Cerebellar cortex (tissue), 1 donor: ENCODE measurements at regions not wholly inside any gene's neighbourhood (a gene's known extent, or its start where the extent isn't known, plus 50 kb on each side); places are given as distances from the start of the nearest gene placed in this dataset.
"Not testable (repeated sequence)": the region's sequence is repeated elsewhere in the genome, so short reads cannot be mapped to it uniquely, and the experiment has no call there.

Experiments used
- DNase-seq: peaks from one replicate; pipeline ENCODE4 v3.0.0-alpha.2; 2015; ENCODE audit warnings: low spot score

DNA sequence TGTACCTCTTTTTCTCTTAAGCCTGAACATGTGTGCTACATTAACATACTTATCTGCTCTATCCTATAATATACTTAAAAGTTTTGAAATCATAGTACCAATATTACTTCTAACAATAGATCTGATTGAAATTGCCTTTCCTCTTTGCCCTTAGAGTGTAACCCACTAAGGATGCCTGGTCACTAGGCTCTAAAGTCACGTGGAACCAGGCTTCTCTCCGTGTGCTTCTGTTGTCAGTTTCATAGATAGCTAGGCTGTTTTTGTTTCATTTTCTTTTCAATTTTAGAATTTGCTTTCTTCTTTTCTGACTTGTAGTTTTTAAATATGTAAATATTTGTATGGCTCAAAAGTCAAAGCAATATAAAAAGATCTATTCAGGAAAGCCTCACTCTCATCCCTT, 100.5 kb upstream of the PZP start:
- DNase-seq: not testable (repeated sequence)

DNA sequence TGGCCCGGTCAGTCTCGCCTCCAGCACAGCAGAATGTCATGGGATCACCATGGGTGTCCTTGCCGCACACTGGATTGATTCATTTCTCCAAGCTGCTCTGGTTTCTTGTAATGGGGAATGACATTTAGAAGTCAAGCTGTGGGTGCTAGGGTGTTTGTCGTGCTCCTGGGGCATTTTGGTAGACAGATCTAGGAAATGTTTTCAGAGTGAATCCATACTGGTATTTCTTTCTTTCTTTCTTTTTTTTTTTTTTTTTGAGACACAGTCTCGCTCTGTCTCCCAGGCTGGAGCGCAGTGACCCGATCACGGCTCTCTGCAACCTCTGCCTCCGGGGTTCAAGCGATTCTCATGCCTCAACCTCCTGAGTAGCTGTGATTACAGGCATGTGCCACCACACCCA, 100.0 kb upstream of the PZP start:
- DNase-seq: not testable (repeated sequence)

DNA sequence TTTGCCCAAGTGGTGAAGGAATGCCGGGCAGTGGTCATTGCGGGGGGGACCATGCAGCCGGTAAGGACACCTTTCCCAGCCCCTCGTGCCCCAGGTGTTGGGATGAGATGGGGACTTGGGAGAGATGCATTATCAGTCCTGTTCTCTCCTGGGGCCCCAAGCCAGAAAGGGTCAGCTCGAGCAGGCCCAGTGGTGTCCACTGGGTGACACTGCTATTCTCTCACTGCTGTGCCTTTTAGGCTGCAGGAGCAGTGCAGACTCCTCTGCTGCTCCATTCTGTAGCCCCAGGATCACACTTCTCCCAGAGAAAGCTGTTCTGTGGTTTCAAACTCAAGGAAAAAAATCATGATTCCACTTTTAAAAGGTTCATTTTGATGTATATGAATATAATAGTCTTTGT, 99.1 kb upstream of the PZP start:
- DNase-seq: not testable (repeated sequence)

DNA sequence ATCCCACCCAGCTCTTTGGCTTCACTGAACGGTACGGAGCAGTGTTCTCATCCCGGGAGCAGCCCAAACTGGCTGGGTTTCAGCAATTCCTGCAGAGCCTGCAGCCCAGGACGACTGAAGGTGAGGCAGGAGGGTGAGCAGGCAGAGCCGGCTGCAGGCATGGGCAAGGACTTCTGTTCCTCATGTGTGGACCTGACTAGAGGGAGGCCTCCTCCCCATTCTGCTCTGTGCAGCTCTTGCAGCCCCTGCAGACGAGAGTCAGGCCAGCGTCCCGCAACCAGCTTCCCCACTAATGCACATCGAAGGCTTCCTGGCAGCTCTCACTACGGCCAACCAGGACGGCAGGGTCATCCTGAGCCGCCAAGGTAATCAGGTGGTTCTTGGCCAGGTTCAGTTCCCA, 97.8 kb upstream of the PZP start:
- not testable (repeated sequence) for DNase-seq

DNA sequence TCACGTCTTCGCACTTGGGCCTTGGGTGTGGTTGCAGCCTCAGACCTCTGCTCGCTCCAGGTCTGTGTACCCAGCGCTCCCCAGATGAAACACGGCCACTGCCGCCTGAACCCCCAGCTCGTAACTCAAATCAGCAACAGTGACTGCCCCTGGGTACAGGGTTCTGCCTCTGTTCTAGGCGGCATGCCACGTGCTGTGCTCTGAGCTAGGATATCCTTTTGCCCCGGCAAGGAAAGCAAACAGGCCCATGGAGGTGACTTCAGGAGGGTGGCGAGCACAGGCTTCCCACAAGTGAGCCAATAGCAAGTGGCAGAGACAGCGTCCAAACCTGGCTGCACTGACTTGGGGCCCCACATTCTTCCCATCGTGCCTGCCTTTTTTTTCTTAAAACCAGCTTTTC, 96.3 kb upstream of the PZP start:
- not testable (repeated sequence) for DNase-seq

DNA sequence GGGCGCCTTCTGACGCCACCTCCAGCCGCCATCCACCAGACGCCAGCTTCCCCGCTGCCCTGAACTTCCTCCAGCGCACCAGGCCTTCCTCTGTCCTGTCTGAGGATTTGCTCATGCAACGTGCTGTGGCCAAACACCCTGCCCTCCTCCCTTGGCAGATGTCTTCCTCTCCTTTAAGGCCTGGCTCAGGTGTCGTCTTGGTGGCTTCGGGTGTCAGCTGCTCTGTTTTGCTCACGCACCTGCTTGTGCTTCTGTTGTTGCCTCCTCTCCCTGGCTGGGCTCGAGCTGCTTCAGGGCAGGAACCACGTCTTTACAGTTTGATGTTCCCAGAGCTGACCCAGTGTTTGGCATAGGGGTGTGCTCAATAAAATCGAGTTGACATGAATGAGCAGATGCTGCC, 87.7 kb upstream of the PZP start:
- DNase-seq: not testable (repeated sequence)

DNA sequence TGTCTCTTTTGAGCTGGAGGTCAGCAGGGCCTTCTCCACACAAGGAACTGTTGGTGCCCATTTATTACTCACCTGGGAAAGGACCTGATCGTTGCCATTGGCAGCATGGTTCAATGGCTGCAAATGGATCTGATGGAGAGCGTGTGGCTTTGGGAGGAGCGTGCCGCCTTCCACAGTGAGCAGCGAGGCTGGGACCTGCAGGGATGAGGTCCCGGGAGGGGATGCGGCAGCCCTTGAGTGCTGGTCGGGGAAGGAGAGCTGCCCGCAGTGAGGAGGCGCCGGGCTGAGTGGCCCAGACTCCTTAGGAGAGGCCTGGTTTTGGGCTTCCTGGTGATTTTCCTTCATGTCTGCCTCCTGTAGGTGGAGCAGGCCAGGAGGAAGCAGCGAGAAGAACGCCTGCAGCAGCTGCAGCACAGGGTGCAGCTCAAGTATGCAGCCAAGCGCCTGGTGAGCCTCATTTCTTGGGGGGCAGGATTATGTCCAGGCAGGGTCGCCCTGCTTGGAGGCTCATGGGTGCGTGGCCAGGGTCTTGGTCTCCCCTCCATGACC, 86.0 kb upstream of the PZP start:
- DNase-seq: not testable (repeated sequence)

DNA sequence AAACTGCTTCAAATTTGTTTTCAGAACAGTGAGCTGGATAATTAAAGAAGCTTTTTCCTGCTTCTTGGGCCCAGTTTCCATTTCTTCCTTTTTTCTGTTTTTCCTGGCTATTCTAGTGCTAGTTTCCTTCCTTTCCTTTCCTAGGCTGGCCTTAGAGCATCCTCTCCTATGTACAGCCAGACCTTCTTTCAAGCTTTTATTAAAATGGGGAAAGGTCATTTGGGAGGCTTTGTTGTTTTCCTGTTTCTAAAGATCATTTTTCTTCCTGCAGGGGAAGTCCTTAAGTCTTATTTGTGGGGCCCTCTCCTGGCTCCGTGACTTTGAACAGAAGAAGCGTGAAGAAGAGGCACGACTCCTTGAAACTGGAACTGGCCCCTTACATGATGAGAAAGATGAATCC, 85.2 kb upstream of the PZP start:
- DNase-seq: not testable (repeated sequence)

DNA sequence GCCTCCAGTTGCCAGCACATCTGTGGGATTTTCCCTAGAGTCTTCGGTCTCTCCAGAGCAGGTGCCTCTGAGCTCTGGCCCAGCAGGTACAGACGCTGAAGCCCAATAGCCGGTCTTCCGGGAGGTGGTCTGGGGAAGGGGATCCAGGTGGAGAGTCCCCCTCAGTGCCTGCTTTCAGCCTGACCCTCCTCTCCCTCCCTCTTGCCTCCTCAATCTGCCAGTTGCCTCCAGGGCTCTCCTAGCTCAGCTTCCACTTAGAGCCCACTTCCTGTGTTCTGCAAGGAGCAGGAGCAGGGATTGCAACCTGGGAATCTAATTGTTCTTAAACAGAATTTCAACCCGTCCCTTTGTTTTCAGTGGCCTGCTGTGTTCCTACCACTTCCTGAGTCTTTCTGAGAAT, 81.8 kb upstream of the PZP start:
- DNase-seq: not testable (repeated sequence)

DNA sequence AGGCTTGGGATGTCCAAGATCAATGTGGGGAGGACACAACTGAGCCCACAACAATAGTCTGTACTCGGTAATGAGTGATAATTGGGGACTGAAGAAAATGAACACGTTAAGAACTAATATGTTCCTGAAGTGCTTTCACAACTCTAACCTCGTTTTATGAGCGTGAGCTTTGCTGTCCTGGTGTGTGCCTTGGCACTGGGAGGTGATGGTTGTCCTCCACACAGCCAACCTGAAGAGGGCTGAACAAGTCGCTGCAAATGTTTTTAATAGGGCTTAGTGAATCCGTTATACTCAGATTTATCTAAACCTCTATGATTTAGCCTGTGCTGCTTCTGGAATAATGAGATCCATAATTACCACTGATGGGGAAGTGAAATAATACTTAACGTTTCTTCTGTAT, 76.5 kb upstream of the PZP start:
- DNase-seq: not testable (repeated sequence)

DNA sequence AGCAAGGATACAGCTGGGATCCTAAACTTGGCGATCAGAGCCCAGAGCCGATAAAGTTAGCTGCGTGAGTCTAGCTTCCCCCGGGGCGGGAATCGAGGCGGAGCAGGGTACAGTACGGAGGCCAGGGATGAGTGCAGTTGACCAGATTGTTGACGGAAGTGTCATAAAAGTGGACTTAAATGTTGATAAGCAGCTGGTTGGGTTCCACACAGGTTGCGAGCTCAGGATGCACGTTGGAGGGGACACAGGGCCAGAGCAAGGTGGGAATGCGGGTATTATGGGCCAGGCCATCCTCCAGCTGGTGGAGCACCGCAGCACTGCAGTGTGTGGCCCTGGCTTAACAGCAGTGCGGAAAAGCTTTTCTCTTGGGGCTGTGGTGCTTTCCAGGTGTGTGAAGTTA, 76.0 kb upstream of the PZP start:
- DNase-seq: not testable (repeated sequence)

DNA sequence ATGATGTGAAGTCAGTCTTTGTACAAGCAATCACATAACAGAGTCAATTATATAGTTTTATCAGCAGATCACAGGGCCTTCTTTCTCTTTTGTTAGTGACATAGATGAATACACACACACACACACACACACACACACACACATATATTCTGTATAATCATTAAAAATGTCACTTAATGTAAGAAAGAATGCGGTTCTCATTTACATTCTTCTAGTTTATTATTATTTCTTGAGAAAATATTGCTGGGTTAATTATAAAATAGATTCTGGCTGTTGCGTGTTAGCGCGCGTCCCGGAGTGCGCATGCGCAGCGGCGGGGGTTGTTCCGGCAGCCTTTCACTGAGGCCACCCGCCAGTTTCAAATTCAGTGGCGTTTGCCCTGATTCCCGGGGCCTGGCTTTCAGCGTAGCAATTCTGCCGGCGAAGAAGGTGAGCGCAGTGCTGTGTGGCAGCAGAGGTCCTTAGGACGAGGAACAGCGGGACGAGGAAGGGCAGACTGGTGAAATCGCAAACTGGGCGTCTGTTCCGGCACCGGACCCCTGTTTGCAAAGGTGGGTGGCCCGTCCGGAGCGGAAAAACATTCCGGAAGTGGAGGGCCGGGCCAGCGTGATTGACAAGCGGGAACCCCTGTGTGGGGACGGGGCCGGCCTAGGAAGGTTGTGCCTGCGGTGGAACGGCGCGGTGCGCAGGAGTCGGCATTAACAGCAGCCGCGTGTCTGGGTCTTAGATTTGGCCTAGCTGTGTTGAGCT, 75.3 kb upstream of the PZP start:
- DNase-seq: peak; percentile 81

DNA sequence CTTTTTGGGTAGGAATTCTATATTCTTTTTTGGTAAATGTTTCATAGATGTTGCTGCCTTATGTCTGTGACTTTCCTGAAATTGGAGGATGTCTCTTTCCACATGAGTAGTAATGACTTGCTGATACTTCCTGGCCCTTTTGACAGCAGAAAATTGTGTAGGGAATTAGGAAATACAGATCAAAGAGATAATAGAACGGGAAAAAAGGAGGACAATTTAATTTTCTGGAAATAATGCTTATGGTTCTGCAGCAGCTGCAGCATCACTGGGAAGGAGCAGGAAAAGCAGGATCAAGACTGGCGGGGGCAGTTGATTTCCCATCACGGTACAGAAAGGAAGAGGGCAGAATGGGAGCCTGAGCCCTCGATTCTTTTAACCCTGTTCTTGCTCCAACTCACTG, 68.8 kb upstream of the PZP start:
- no peak for DNase-seq

DNA sequence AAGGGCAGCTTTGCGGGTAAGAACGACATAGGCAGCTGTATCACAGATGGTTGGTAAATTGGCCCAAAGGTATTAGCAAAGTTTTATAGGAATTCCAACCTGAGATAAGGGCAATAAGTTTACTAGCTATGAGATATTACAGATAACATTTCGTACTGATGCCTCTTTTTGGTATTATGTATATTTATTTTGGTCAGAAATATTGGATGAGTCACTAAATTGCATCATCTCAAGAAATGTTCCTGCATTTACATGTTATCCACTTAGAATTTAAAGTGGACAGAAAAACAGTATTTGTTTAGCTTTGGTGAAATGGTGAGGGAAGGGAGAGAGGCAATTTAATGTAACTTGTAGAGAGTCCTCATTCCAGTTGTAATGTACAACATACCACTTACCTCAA, 65.1 kb upstream of the PZP start:
- no peak for DNase-seq

DNA sequence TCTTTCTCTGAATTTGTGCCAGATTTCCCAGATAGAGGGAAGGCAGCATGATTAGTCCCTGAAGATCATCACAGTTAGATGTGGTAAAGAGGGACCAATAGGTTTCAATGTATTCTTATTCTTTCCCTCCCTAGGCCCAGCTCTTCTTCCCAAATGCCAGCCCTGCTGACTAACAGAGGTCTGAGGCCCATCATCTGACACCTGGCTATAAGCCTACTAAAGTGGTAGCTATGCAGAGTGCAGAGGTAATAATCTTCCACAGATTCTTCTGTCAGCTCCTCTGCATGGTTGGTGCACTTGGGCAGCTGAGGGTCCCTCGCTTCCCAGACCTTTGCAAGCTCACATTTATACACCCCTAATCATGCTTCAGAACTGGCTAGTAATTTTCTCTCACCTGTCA, 63.7 kb upstream of the PZP start:
- DNase-seq: no peak

DNA sequence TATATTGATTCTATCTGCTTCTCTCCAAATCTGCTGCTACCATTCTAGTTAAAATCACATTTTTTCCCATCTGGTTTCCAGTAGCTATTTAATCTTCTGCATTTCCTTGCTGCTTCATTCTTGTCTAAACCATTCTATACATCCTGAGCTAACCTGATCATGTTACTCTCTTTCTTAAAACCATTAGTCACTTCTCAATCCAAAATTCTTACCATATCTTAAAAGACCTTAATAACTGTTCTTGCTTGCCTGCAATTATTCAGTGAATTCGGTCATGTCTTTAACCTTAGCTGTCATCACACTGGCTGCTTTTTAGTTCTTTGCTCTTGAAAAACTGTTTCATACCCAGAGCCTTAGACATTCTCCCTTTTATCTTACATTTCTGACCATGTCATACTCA, 56.4 kb upstream of the PZP start:
- no peak for DNase-seq

DNA sequence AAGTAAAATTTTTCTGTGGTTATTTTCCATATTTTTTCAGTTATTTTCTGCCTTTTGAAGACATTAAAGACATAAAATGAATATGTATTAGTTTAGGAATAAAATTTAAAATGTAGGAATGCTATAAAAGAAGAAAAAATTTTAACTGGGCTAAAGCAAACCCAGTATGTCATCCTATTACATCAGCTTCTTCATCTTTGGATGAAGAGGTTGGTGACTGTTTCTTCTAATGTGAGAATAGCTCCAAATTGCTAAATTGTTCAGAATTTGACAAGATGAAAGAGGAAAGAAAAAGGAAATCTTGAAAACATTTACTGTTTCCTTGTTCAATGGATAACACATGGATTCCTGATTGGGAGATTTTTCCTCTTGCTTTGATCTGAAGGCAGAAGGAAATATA, 52.7 kb upstream of the PZP start:
- DNase-seq: no peak

DNA sequence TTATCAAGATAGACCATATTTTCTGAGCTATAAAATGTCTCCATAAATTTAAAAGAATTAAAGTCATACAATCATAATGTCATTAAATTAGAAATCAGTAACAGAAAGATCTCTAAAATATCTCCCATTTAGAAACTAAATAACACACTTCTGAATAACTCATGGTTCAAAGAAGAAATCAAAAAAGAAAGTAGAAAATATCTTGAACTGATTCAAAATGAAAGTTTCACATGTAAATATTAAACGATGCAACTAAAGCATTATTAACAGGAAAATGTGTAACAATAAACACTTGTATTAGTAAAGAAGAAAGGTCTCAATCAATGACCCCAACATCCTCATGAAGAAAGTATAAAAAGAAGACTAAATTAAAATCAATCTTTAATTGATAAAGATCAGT, 50.5 kb upstream of the PZP start:
- DNase-seq: no peak
